ENCODE measurements at regions not wholly inside any gene's neighbourhood (a gene's known extent, or its start where the extent isn't known, plus 50 kb on each side); places are given as distances from the start of the nearest gene placed in this dataset.

GRCh38 chr13:70390968-70391367, 282.7 kb upstream of the KLHL1 start:
- TF ChIP-seq, protein P1, sequence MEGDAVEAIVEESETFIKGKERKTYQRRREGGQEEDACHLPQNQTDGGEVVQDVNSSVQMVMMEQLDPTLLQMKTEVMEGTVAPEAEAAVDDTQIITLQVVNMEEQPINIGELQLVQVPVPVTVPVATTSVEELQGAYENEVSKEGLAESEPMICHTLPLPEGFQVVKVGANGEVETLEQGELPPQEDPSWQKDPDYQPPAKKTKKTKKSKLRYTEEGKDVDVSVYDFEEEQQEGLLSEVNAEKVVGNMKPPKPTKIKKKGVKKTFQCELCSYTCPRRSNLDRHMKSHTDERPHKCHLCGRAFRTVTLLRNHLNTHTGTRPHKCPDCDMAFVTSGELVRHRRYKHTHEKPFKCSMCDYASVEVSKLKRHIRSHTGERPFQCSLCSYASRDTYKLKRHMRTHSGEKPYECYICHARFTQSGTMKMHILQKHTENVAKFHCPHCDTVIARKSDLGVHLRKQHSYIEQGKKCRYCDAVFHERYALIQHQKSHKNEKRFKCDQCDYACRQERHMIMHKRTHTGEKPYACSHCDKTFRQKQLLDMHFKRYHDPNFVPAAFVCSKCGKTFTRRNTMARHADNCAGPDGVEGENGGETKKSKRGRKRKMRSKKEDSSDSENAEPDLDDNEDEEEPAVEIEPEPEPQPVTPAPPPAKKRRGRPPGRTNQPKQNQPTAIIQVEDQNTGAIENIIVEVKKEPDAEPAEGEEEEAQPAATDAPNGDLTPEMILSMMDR (optimal IDR thresholded peaks at IDR 0.05 in 1 of 3, IDR thresholded peaks at IDR 0.05 in 1 of 3, conservative IDR thresholded peaks at IDR 0.05 in 1 of 3; ENCODE audit: extremely low read depth in 1 of 3, insufficient read depth in 2 of 3, low read length in 3 of 3): no peak
- TF ChIP-seq EZH2 (IDR thresholded peaks at IDR 0.05; ENCODE audit: low read length): no peak
